Upper lobe of left lung (tissue), 6 donors: ENCODE measurements at regions not wholly inside any gene's neighbourhood (a gene's known extent, or its start where the extent isn't known, plus 50 kb on each side); places are given as distances from the start of the nearest gene placed in this dataset.

Experiments
- ATAC-seq, 2 donors: fragments of 200-7000 bp; cut with Tn5 transposase; one replicate each; pipeline ENCODE4 v1.9.1; 2022; ENCODE audit warnings: mild to moderate bottlenecking in 2 of 2, moderate library complexity in 2 of 2; ENCODE audit not compliant: low FRiP score in 2 of 2
- DNase-seq, 2 donors: peaks; one replicate each; pipeline ENCODE4 v3.0.0-alpha.2; 2019 to 2020
- H3K27ac ChIP-seq, 4 donors: fragments of 200-600 bp; sonication (generic); one replicate each; pipeline ENCODE4 v1.5.1; 2016 to 2019
- H3K27me3 ChIP-seq, 4 donors: fragments of 200-600 bp; sonication (generic); one replicate each; pipeline ENCODE4 v1.5.1; 2017 to 2019
- H3K36me3 ChIP-seq, 4 donors: fragments of 200-600 bp; sonication (generic); one replicate each; pipeline ENCODE4 v1.5.1; 2016 to 2019
- H3K4me1 ChIP-seq, 4 donors: fragments of 200-600 bp; sonication (generic); one replicate each; pipeline ENCODE4 v1.5.1; 2018 to 2019
- H3K4me3 ChIP-seq, 4 donors: fragments of 200-600 bp; sonication (generic); one replicate each; pipeline ENCODE4 v1.5.1; 2017 to 2019; ENCODE audit warnings: mild to moderate bottlenecking in 2 of 4, moderate library complexity in 1 of 4
- H3K9me3 ChIP-seq, 4 donors: fragments of 200-600 bp; sonication (generic); one replicate each; pipeline ENCODE4 v1.5.1; 2018 to 2019
- EP300 ChIP-seq, 4 donors: sonication (generic); formaldehyde crosslinking; IDR thresholded peaks; one replicate each; pipeline ENCODE4 v1.5.1; 2017; ENCODE audit warnings: antibody characterized with exemption in 4 of 4, control low read depth in 2 of 4
- POLR2A ChIP-seq, 4 donors: fragments of 450-650 bp; IDR thresholded peaks; one replicate each; pipeline ENCODE4 v1.5.1; 2016 to 2017; ENCODE audit warnings: antibody characterized with exemption in 4 of 4, mild to moderate bottlenecking in 2 of 4
- POLR2AphosphoS5 ChIP-seq, 2 donors: sonication (generic); formaldehyde crosslinking; IDR thresholded peaks; one replicate each; pipeline ENCODE4 v1.5.1; 2017; ENCODE audit warnings: antibody characterized with exemption in 2 of 2
- WGBS, 2 donors: methylation state at CpG; one replicate each; pipeline ENCODE4 v1.1.5; 2017 to 2018; 5-methylcytosine and 5-hydroxymethylcytosine counted together
- TF ChIP-seq, protein P1 (sequence below), 6 experiments: fragments of 450-650 bp in 4 of 6; fragments of 200-600 bp in 2 of 6; sonication (generic) in 2 of 6; IDR thresholded peaks; one replicate each; pipeline ENCODE4 v1.5.1; 2016 to 2019; ENCODE audit warnings: antibody characterized with exemption in 6 of 6
- donor health status: DM: no; HTN: no; CAD: no; lungs with moderate emphysema.
- donor health status: DM: no; HTN: yes; CAD: no; lungs with severe emphysema.

DNA sequence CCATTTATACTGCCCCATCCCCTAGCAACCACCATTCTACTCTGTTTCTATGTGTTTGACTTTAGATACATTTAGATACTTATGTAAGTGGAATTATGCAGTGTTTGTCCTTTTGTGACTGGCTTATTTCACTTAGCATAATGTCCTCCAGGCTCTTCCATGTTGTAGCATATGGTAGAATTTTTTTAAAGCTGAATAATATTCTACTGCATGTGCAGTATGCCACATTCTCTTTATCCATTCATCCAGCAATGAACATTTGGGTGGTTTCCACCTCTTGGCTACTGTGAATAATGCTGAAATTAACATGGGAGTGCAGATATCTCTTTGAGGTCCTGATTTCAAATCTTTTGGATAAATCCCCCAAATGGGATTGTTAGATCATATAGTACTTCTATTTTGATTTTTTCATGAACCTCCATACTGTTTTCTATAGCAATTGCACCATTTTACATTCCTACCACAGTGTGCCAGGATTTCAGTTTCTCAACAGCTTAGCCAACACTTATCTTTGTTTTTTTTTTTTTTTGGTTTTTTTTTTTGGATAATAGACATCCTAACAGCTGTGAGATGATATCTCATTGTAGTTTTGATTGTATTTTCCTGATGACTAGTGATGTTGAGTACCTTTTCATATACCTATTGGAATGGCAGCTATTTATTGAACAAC, 105.9 kb upstream of the LNX1 start:
- Histone ChIP-seq H3K36me3 (no peaks in the 10 kb centered on the region), H3K27ac (no peak overlapping the region), H3K27me3 (no peaks in the 10 kb centered on the region), H3K4me3 (no peak overlapping the region), H3K4me1 (peaks cover 2 to 5% (median 3%) of the 10 kb centered on the region in 4 donors), H3K9me3 (no peaks in the 10 kb centered on the region)
- DNase-seq, result no peak
- no peak for ATAC-seq
- TF ChIP-seq, protein P1, sequence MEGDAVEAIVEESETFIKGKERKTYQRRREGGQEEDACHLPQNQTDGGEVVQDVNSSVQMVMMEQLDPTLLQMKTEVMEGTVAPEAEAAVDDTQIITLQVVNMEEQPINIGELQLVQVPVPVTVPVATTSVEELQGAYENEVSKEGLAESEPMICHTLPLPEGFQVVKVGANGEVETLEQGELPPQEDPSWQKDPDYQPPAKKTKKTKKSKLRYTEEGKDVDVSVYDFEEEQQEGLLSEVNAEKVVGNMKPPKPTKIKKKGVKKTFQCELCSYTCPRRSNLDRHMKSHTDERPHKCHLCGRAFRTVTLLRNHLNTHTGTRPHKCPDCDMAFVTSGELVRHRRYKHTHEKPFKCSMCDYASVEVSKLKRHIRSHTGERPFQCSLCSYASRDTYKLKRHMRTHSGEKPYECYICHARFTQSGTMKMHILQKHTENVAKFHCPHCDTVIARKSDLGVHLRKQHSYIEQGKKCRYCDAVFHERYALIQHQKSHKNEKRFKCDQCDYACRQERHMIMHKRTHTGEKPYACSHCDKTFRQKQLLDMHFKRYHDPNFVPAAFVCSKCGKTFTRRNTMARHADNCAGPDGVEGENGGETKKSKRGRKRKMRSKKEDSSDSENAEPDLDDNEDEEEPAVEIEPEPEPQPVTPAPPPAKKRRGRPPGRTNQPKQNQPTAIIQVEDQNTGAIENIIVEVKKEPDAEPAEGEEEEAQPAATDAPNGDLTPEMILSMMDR (IDR thresholded peaks at IDR 0.05), result no peak
- TF ChIP-seq POLR2AphosphoS5 (IDR thresholded peaks at IDR 0.05), result no peak
- TF ChIP-seq EP300 (IDR thresholded peaks at IDR 0.05), result no peak
- TF ChIP-seq POLR2A (IDR thresholded peaks at IDR 0.05), result no peak

DNA sequence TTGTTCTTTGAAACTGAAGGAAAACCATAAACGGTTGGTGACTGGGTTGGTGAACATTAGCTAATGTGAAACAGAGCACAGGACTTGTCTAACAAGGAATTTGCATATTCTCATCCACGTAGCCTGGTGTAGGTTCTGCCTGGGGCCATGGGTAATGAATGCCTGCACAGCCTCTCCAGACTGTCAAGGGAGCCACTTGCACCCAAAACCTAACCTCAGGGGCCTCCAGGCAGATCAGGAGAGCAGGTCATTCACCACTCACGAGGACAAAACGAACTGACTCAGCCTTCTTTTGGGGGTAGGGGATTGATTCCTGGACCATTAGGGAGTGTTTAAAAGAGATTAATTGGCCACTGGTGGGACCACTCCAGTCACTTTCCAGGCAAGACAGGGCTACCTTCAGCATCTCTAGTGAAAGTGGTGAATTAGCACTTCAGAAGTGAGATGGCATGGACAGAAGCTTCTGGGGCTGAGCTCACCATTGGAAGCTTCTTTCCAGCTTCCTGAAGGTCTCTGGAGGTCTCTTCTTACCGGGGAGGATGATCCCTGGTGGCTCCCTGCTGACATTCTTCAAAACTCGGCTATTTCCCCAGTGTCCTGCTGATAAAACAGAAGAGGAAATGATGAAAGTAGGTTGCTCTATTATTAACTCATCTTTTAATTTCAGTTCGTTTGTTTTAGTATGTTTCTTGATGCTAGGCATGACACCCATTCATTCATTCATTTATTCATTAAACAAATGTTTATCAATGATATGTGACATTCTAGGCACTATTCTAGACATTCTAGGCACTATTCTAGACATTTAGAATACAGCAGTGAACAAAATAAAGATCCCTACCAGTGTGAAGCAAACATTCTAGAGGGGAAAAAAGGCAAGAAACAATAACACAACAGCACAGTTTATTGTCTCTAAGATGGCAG, 104.5 kb upstream of the LNX1 start:
- Histone ChIP-seq H3K36me3 (no peaks in the 10 kb centered on the region), H3K9me3 (no peaks in the 10 kb centered on the region), H3K27ac (no peak overlapping the region), H3K27me3 (no peaks in the 10 kb centered on the region), H3K4me3 (no peak overlapping the region), H3K4me1 (no peaks in the 10 kb centered on the region)
- DNase-seq, result no peak
- 45 to 52% methylated on average over 7 of the region's 7 CpGs for WGBS, 2 donors
- no peak for ATAC-seq
- TF ChIP-seq, protein P1 (IDR thresholded peaks at IDR 0.05), result no peak
- TF ChIP-seq POLR2AphosphoS5 (IDR thresholded peaks at IDR 0.05), result no peak
- TF ChIP-seq POLR2A (IDR thresholded peaks at IDR 0.05), result no peak
- no peak for TF ChIP-seq EP300 (IDR thresholded peaks at IDR 0.05)

DNA sequence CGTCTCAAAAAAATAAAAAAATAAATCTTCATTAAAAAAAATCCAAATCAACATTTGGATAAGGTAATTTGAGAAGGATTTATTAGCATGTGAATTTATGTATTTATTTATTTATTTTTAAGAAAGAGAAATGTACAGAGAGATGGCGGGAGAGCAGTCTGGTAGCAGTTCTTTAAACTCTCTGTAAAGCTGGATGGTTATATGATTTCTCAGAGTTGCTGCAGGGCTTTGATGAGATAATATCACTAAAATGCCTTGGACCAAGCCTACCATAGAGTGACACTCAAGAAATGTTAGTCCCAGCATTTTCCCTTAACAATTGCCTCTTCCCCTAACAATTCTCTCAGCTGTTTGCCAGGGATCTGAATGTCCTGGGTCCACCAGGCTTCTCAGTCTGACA, 103.4 kb upstream of the LNX1 start:
- H3K27ac ChIP-seq, result no peak overlapping the region
- no peaks in the 10 kb centered on the region for H3K9me3 ChIP-seq
- no peak overlapping the region for H3K4me3 ChIP-seq
- WGBS, 2 donors, result 85 to 100% methylated on average over 2 of the region's 2 CpGs
- no peaks in the 10 kb centered on the region for H3K27me3 ChIP-seq
- no peaks in the 10 kb centered on the region for H3K36me3 ChIP-seq
- no peak for TF ChIP-seq POLR2A (IDR thresholded peaks at IDR 0.05)
- TF ChIP-seq EP300 (IDR thresholded peaks at IDR 0.05), result no peak
- TF ChIP-seq POLR2AphosphoS5 (IDR thresholded peaks at IDR 0.05), result no peak
- TF ChIP-seq, protein P1 (IDR thresholded peaks at IDR 0.05), result no peak
- DNase-seq (no peak), ATAC-seq (no peak)
- H3K4me1 ChIP-seq, result no peaks in the 10 kb centered on the region

DNA sequence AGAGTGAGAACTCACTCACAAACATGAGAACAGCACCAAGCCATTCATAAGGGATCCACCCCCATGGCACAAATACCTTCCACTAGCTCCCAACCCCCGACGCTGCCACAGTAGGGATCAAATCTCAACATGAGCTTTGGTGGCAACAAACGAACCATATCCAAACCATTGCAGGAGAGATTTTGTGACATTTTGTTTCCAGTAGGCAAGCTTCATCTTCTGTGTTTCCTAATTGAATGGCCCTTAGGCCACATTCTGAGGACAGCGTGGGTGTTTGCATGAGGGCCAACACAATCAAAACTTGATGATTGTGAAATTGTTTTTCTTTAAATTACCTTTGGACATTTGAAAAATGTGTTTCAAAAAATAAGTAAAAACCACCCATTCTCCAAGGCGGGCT, 102.6 kb upstream of the LNX1 start:
- no peak for ATAC-seq
- DNase-seq, result no peak
- H3K4me1 ChIP-seq, result no peaks in the 10 kb centered on the region
- no peak overlapping the region for H3K27ac ChIP-seq
- no peak overlapping the region for H3K4me3 ChIP-seq
- no peaks in the 10 kb centered on the region for H3K36me3 ChIP-seq
- TF ChIP-seq EP300 (IDR thresholded peaks at IDR 0.05) (no peak), POLR2A (IDR thresholded peaks at IDR 0.05) (no peak), POLR2AphosphoS5 (IDR thresholded peaks at IDR 0.05) (no peak)
- TF ChIP-seq, protein P1 (IDR thresholded peaks at IDR 0.05), result no peak
- no peaks in the 10 kb centered on the region for H3K27me3 ChIP-seq
- WGBS, 2 donors, result 77 to 90% methylated on average over 5 of the region's 5 CpGs
- no peaks in the 10 kb centered on the region for H3K9me3 ChIP-seq
